ENCODE measurements at regions not wholly inside any gene's neighbourhood (a gene's known extent, or its start where the extent isn't known, plus 50 kb on each side); places are given as distances from the start of the nearest gene placed in this dataset.

DNA sequence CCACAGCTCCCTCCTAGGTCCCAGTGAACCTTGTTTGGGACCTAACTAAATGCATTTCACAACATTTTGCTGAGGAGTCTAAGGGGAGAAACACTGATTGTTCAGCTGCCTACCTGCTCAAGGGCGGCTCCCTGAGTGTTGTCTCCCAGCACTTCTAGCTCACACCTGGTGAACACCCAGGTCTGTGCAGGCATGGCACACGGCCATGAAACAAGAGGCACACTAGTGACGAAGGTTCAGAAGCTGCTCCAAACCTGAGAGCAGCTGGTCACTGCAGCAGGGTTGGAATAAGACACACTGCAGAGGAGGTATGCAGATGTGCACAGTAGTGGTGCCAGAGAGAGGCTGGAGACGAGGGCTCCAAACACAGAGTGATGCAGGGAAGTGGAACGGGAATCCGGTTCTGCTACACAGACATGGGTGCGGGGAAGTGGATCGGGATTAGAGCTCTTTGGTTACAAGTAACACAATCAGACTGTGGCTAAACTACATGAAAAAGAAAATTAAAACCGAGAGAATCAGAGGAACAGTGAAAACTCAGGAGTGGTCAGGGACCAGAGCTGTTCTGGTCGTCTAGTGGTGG lies 486.1 kb upstream of the CDH4 start:
- TF ChIP-seq, protein P1, sequence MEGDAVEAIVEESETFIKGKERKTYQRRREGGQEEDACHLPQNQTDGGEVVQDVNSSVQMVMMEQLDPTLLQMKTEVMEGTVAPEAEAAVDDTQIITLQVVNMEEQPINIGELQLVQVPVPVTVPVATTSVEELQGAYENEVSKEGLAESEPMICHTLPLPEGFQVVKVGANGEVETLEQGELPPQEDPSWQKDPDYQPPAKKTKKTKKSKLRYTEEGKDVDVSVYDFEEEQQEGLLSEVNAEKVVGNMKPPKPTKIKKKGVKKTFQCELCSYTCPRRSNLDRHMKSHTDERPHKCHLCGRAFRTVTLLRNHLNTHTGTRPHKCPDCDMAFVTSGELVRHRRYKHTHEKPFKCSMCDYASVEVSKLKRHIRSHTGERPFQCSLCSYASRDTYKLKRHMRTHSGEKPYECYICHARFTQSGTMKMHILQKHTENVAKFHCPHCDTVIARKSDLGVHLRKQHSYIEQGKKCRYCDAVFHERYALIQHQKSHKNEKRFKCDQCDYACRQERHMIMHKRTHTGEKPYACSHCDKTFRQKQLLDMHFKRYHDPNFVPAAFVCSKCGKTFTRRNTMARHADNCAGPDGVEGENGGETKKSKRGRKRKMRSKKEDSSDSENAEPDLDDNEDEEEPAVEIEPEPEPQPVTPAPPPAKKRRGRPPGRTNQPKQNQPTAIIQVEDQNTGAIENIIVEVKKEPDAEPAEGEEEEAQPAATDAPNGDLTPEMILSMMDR (IDR thresholded peaks at IDR 0.05): no peak
- no peak for TF ChIP-seq POLR2A (IDR thresholded peaks at IDR 0.05)
- no peak for TF ChIP-seq EP300 (IDR thresholded peaks at IDR 0.05)
